Breast epithelium (tissue), 3 donors: ENCODE measurements at regions not wholly inside any gene's neighbourhood (a gene's known extent, or its start where the extent isn't known, plus 50 kb on each side); places are given as distances from the start of the nearest gene placed in this dataset.

Experiments
- CTCF ChIP-seq, 3 donors: fragments of 450-650 bp; IDR thresholded peaks; one replicate each; pipeline ENCODE4 v1.5.1; 2016 to 2017; ENCODE audit warnings: antibody characterized with exemption in 3 of 3, mild to moderate bottlenecking in 3 of 3, moderate library complexity in 3 of 3
- POLR2A ChIP-seq: fragments of 450-650 bp; IDR thresholded peaks from one replicate; pipeline ENCODE4 v1.6.1; 2016; ENCODE audit warnings: antibody characterized with exemption, mild to moderate bottlenecking, moderate library complexity
- POLR2AphosphoS5 ChIP-seq, 3 donors: sonication (generic); formaldehyde crosslinking; IDR thresholded peaks; one replicate each; pipeline ENCODE4 v1.6.1; 2017; ENCODE audit warnings: antibody characterized with exemption in 3 of 3

- no peak for TF ChIP-seq CTCF (IDR thresholded peaks at IDR 0.05)
- TF ChIP-seq POLR2AphosphoS5 (IDR thresholded peaks at IDR 0.05) = no peak
- no peak for TF ChIP-seq POLR2A
Measured at GRCh38 chr2:206846331-206846730, 80.9 kb downstream of the FASTKD2 start.
